OCI-LY1 (cell line): ENCODE measurements at regions not wholly inside any gene's neighbourhood (a gene's known extent, or its start where the extent isn't known, plus 50 kb on each side); places are given as distances from the start of the nearest gene placed in this dataset.

ENCODE experiments used
- EZH2 ChIP-seq: fragments of 200-600 bp; sonication (generic), shearing (Covaris generic); IDR thresholded peaks from 2 replicates; pipeline ENCODE4 v1.8.0; 2017; ENCODE audit warnings: borderline replicate concordance, mixed run types, mild to moderate bottlenecking, antibody characterized with exemption, low read length, moderate library complexity, mixed read lengths
- TF ChIP-seq, protein P1 (sequence below): fragments of 200-600 bp; sonication (generic), shearing (Covaris generic); IDR thresholded peaks from 2 replicates; pipeline ENCODE4 v1.5.1; 2017; ENCODE audit warnings: mild to moderate bottlenecking, antibody characterized with exemption, low read length, moderate library complexity, mixed read lengths

GRCh38 chr4:133273401-133273800, 124.3 kb downstream of the PCDH10 start:
- TF ChIP-seq, protein P1, sequence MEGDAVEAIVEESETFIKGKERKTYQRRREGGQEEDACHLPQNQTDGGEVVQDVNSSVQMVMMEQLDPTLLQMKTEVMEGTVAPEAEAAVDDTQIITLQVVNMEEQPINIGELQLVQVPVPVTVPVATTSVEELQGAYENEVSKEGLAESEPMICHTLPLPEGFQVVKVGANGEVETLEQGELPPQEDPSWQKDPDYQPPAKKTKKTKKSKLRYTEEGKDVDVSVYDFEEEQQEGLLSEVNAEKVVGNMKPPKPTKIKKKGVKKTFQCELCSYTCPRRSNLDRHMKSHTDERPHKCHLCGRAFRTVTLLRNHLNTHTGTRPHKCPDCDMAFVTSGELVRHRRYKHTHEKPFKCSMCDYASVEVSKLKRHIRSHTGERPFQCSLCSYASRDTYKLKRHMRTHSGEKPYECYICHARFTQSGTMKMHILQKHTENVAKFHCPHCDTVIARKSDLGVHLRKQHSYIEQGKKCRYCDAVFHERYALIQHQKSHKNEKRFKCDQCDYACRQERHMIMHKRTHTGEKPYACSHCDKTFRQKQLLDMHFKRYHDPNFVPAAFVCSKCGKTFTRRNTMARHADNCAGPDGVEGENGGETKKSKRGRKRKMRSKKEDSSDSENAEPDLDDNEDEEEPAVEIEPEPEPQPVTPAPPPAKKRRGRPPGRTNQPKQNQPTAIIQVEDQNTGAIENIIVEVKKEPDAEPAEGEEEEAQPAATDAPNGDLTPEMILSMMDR: no peak
- no peak for TF ChIP-seq EZH2
